Stimulated activated CD4-positive, alpha-beta T cell treated with anti-CD3 and anti-CD28 coated beads, Interleukin-4, amount 100 ng/mL, for 1 hour (primary cell): ENCODE measurements at regions not wholly inside any gene's neighbourhood (a gene's known extent, or its start where the extent isn't known, plus 50 kb on each side); places are given as distances from the start of the nearest gene placed in this dataset.

ENCODE experiments used
- DNase-seq: peaks from one replicate; pipeline ENCODE4 v3.0.0-alpha.2; 2020

GRCh38 chr6:41451515-41452163 is 94.5 kb upstream of the FOXP4 start:
- no peak for DNase-seq

GRCh38 chr6:41452763-41453162 is 93.4 kb upstream of the FOXP4 start:
- DNase-seq, result no peak

- no peak for DNase-seq
Measured at GRCh38 chr6:41453244-41453643, 92.9 kb upstream of the FOXP4 start.

GRCh38 chr6:41454189-41454789 is 91.9 kb upstream of the FOXP4 start:
- no peak for DNase-seq

- DNase-seq, result no peak
Measured at GRCh38 chr6:41455410-41455809, 90.8 kb upstream of the FOXP4 start.

GRCh38 chr6:41455818-41456217 is 90.4 kb upstream of the FOXP4 start:
- no peak for DNase-seq

- DNase-seq, result no peak
Measured at GRCh38 chr6:41457303-41457670, 88.9 kb upstream of the FOXP4 start.

GRCh38 chr6:41459738-41460137 is 86.4 kb upstream of the FOXP4 start:
- DNase-seq, result no peak

- no peak for DNase-seq
Measured at GRCh38 chr6:41460742-41461336, 85.3 kb upstream of the FOXP4 start.

- no peak for DNase-seq
Measured at GRCh38 chr6:41462033-41462432, 84.1 kb upstream of the FOXP4 start.

GRCh38 chr6:41463062-41463930 is 82.9 kb upstream of the FOXP4 start:
- DNase-seq, result peak; percentile 16

- no peak for DNase-seq
Measured at GRCh38 chr6:41464019-41464418, 82.2 kb upstream of the FOXP4 start.

- DNase-seq, result no peak
Measured at GRCh38 chr6:41464481-41464880, 81.7 kb upstream of the FOXP4 start.

- DNase-seq, result no peak
Measured at GRCh38 chr6:41466437-41466990, 79.7 kb upstream of the FOXP4 start.

GRCh38 chr6:41467061-41467460 is 79.1 kb upstream of the FOXP4 start:
- no peak for DNase-seq

- no peak for DNase-seq
Measured at GRCh38 chr6:41467627-41468404, 78.4 kb upstream of the FOXP4 start.

- DNase-seq, result no peak
Measured at GRCh38 chr6:41469156-41470028, 76.8 kb upstream of the FOXP4 start.

- peak; percentile 8 for DNase-seq
Measured at GRCh38 chr6:41470029-41470330, 76.2 kb upstream of the FOXP4 start.

- peak; percentile 12 for DNase-seq
Measured at GRCh38 chr6:41470331-41471063, 75.7 kb upstream of the FOXP4 start.

GRCh38 chr6:41471064-41471895 is 74.9 kb upstream of the FOXP4 start:
- no peak for DNase-seq
